Adipocyte (in vitro differentiated cells): ENCODE measurements at regions not wholly inside any gene's neighbourhood (a gene's known extent, or its start where the extent isn't known, plus 50 kb on each side); places are given as distances from the start of the nearest gene placed in this dataset.

Experiments used
- DNase-seq: peaks from one replicate; pipeline ENCODE4 v3.0.0-alpha.2; 2015; ENCODE audit warnings: low read depth
- H3K27me3 ChIP-seq: replicated peaks from 2 replicates; pipeline ENCODE4 v1.7.0; 2013; ENCODE audit warnings: mild to moderate bottlenecking, low read length, moderate library complexity; ENCODE audit not compliant: control insufficient read depth, insufficient read depth
- H3K36me3 ChIP-seq: 2 replicates; pipeline ENCODE4 v1.7.0; 2013; ENCODE audit warnings: low read length, mild to moderate bottlenecking, moderate library complexity; ENCODE audit not compliant: control insufficient read depth, insufficient read depth, severe bottlenecking
- H3K4me1 ChIP-seq: 2 replicates; pipeline ENCODE4 v1.7.0; 2013; ENCODE audit warnings: mild to moderate bottlenecking, low read length, moderate library complexity; ENCODE audit not compliant: control insufficient read depth, insufficient read depth
- H3K4me3 ChIP-seq: 2 replicates; pipeline ENCODE4 v1.7.0; 2013; ENCODE audit warnings: mild to moderate bottlenecking, low read length, moderate library complexity
- H3K9ac ChIP-seq: 2 replicates; pipeline ENCODE4 v1.7.0; 2013; ENCODE audit warnings: mild to moderate bottlenecking, low read length, moderate library complexity
- H3K9me3 ChIP-seq: 2 replicates; pipeline ENCODE4 v1.7.0; 2013; ENCODE audit warnings: mild to moderate bottlenecking, low read length, moderate library complexity; ENCODE audit not compliant: control insufficient read depth

DNA sequence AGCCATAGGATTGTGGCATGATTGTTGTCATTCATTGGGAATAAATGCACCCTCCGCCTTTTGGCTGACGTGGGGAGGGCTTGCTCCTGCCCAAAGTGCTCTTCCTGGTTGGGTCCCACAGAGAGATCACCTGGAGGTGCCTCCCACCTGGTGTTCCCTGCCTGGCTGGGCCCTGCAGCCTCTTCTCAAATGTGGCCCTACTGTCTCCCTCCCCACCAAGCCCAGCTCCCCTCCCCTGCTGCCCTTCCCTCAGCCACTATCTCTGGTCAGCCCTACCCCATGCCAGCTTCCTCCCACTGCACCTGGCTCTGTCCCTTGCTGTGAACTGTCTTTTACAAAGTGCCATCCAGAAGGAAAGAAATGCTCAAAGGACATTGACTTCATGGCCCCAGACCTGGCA, 173.4 kb downstream of the GLI2 start:
- DNase-seq, result no peak

GRCh38 chr2:120910164-120910563, 174.5 kb downstream of the GLI2 start:
- H3K4me1 ChIP-seq, result peaks cover 37% of the 10 kb centered on the region
- no peaks in the 10 kb centered on the region for H3K9me3 ChIP-seq
- no peak overlapping the region for H3K9ac ChIP-seq
- DNase-seq, result no peak
- H3K27me3 ChIP-seq, result no peaks in the 10 kb centered on the region
- H3K36me3 ChIP-seq, result no peaks in the 10 kb centered on the region
- H3K4me3 ChIP-seq, result no peak overlapping the region

More for the DNA sequence above, 173.4 kb downstream of the GLI2 start:
- Histone ChIP-seq H3K4me3 (no peak overlapping the region), H3K9ac (no peak overlapping the region), H3K27me3 (no peaks in the 10 kb centered on the region), H3K9me3 (no peaks in the 10 kb centered on the region), H3K36me3 (no peaks in the 10 kb centered on the region), H3K4me1 (peaks cover 36% of the 10 kb centered on the region)

DNA sequence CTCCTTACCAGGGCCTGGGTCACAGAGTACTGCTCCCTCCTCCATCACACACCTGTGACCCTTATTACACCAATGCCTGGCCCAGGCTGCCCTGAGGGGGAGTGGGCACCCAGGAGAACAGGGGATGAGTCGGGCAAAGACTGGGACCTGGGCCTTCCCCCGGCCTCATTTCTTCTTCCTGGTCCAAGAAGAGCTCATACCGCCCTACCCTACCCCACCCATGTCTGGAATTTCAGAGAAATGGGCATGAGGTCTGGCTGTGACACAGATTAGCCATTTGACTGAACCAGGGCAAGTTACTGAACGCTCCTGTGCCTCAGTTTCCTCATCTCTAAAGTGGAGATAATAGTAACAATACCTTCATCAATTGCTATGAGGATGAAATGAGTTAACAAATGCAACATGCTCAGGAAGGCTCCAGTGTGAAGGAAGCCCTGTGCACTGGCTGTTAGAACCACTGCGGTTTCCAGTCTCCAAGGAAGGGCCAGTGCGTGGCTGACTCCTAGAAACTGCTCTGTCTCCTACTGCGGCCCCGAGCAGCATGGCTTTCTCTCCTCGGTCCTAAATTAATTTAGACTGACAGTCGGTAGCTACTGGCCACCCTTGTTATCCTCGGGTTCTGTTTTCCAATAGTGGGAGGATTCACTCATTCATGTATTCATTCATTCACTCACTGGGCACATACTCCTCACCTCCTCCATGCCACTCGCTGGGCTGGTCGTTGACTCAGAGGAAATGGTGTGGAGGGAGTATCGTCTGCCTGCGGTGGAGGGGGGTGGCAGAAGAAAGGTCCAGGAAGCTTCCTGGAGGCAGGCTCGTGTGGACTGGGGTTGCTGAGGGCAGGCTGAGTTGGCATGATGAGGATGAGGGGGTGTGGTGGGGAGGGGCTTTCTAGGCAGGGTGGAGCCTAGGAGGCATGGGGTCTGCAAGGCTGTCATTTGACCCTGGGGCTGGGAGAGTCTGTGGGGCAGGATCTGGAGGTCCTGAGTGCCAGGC, 175.6 kb downstream of the GLI2 start:
- H3K27me3 ChIP-seq, result no peaks in the 10 kb centered on the region
- no peaks in the 10 kb centered on the region for H3K9me3 ChIP-seq
- H3K9ac ChIP-seq, result peak overlapping the region; percentile 43
- DNase-seq, result peak; percentile 38
- H3K36me3 ChIP-seq, result no peaks in the 10 kb centered on the region
- peaks cover 43% of the 10 kb centered on the region for H3K4me1 ChIP-seq
- H3K4me3 ChIP-seq, result no peak overlapping the region

- peaks cover 43% of the 10 kb centered on the region for H3K4me1 ChIP-seq
These were observed 176.7 kb downstream of the GLI2 start for GRCh38 chr2:120912101-120912985.

DNA sequence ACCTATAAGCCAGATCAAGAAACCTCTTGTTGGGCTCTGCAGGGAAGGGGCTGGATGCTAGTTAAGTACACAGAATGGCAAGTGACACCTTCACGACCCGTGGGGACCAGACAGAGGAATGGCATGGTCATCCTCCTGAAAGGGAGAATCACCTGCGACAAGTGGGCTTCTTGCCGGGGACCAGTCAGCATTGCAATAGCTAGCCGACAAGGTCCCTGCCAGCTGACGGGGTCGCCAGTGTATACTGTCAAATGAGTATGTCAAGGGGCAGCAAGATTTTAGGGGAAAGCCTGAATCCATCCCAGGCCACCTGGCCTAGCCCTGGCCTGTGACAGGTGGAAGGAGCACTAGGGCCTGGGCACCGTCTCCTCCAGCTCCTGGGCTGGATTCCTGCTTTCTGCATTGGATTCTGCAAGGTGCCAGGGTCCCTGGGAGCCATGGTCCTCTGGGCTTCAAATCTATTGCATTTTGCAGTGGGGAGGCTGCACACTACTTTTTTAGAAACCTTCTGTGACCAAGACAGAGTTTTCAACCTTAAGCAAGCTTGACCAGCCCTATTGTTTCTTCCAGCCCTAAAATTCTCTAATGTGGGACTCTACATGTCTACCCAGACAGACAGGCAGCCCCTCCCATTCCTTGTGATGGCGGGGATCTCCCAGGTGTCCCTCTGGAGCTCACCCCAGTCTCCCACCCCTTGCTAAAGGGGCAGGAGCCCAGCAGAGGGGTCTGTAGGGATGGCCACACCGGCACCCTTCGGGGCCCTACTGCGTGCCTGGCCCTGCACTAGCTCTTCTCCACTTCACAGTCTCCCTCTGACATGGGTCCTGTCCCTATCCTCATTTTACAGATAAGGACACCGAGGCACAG, 178.5 kb downstream of the GLI2 start:
- Histone ChIP-seq H3K9me3 (no peaks in the 10 kb centered on the region), H3K9ac (no peak overlapping the region), H3K4me3 (no peak overlapping the region), H3K4me1 (peaks cover 43% of the 10 kb centered on the region), H3K36me3 (no peaks in the 10 kb centered on the region), H3K27me3 (no peaks in the 10 kb centered on the region)
- no peak for DNase-seq

More at GRCh38 chr2:120912101-120912985, 176.7 kb downstream of the GLI2 start:
- Histone ChIP-seq H3K27me3 (no peaks in the 10 kb centered on the region), H3K9ac (peak overlapping the region; percentile 65), H3K4me3 (peak overlapping the region; percentile 67), H3K9me3 (no peaks in the 10 kb centered on the region), H3K36me3 (no peaks in the 10 kb centered on the region)
- DNase-seq, result peak; percentile 90

DNA sequence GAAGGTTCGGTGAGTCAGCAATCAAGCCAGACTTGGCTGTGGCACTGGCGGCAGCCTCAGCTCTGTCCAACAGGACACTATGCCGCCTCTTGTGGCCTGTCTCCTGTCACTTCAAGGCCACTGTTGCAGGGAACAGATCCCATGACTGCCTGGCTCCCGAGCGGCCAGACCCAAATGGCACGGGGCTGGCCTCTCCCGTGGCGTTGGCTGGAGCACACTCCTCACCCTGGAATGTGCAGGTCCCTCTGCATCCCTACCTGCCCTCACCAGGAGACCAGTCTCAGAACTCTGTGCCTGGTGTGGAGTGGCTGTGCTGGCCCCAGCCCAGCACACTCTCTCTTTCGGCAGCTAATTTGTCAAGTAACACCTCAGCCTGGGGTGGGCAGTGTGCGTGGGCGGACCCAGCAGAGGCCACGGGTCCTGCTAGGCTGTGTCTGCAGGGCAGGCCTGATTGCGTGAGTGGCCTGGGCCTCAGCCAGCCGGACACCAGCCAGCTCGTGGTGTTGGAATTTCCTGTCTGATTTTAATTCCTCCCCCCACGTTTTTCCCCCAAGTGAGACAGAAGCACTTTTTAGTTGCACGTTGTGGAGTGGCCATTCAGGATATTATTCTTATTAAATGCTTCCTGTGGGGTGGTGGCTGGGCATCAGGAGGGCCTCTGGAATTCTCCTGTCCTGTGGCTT, 179.3 kb downstream of the GLI2 start:
- Histone ChIP-seq H3K36me3 (no peaks in the 10 kb centered on the region), H3K9me3 (no peaks in the 10 kb centered on the region), H3K27me3 (no peaks in the 10 kb centered on the region), H3K4me3 (no peak overlapping the region), H3K4me1 (peaks cover 45% of the 10 kb centered on the region), H3K9ac (peak overlapping the region; percentile 16)
- DNase-seq, result peak; percentile 84

GRCh38 chr2:120915670-120916069, 180.0 kb downstream of the GLI2 start:
- Histone ChIP-seq H3K27me3 (no peaks in the 10 kb centered on the region), H3K9ac (peak overlapping the region; percentile 16), H3K4me1 (peaks cover 52% of the 10 kb centered on the region), H3K9me3 (no peaks in the 10 kb centered on the region), H3K36me3 (no peaks in the 10 kb centered on the region), H3K4me3 (no peak overlapping the region)
- DNase-seq, result no peak

- Histone ChIP-seq H3K27me3 (no peaks in the 10 kb centered on the region), H3K9ac (no peak overlapping the region), H3K4me3 (no peak overlapping the region), H3K4me1 (peaks cover 50% of the 10 kb centered on the region), H3K9me3 (no peaks in the 10 kb centered on the region), H3K36me3 (no peaks in the 10 kb centered on the region)
- no peak for DNase-seq
These were observed 180.8 kb downstream of the GLI2 start for GRCh38 chr2:120916446-120916845.

DNA sequence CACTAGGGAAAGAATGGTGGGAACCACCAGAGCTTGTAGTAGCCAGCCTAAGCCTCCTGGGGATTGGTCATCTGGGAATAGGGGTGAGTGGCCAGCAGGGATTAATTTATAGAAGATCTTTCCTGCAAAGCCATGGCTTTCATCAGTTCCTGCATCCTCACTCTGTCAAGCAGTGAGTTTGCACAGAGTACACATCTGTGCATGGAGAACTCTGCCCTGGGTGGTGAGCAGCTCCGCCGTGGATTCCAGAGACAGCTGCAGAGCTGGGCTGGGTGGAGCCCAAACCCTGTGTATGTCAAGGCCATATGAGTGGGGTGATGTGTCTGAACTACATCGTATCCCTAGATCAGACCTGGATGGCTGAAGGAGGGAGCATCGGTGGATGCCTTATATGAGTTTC, 182.2 kb downstream of the GLI2 start:
- H3K4me1 ChIP-seq, result peaks cover 36% of the 10 kb centered on the region
- no peaks in the 10 kb centered on the region for H3K27me3 ChIP-seq
- H3K9me3 ChIP-seq, result no peaks in the 10 kb centered on the region
- H3K36me3 ChIP-seq, result no peaks in the 10 kb centered on the region
- peak; percentile 39 for DNase-seq
- H3K9ac ChIP-seq, result no peak overlapping the region
- no peak overlapping the region for H3K4me3 ChIP-seq

DNA sequence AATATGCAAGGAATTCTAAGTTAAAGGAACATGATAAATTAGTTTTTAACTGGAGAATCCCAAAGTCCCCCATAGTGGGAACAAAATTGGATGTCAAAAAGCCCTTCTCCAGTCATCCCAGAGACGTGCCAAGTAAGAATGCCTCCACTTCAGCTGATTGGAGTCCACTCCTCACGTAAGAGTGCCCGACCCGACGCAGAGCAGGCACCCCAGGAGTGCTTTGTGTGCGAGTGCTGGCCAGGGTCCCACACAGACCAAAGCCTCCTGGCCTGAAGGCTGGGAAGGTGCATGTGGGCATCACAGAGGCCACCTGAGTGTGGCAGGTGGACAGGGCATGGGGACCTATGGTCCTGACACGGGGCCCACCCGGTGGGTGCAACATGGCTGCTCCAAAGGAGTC, 183.5 kb downstream of the GLI2 start:
- no peaks in the 10 kb centered on the region for H3K9me3 ChIP-seq
- no peak for DNase-seq
- H3K27me3 ChIP-seq, result no peaks in the 10 kb centered on the region
- H3K9ac ChIP-seq, result no peak overlapping the region
- no peaks in the 10 kb centered on the region for H3K36me3 ChIP-seq
- H3K4me1 ChIP-seq, result peaks cover 30% of the 10 kb centered on the region
- H3K4me3 ChIP-seq, result no peak overlapping the region
